SU-DHL-6 (cell line): ENCODE measurements at regions not wholly inside any gene's neighbourhood (a gene's known extent, or its start where the extent isn't known, plus 50 kb on each side); places are given as distances from the start of the nearest gene placed in this dataset.

Experiments used
- H2AFZ ChIP-seq: fragments of 200-600 bp; sonication (generic); 2 replicates; pipeline ENCODE4 v1.6.1; 2014; ENCODE audit warnings: low read depth, mild to moderate bottlenecking, moderate library complexity, mixed read lengths, antibody characterized with exemption, low read length; ENCODE audit not compliant: severe bottlenecking
- H3F3A ChIP-seq: fragments of 200-600 bp; shearing (Covaris generic); 2 replicates; pipeline ENCODE4 v1.6.0; 2016; ENCODE audit warnings: antibody characterized with exemption, mild to moderate bottlenecking; ENCODE audit not compliant: insufficient read depth
- H3K27ac ChIP-seq: fragments of 200-600 bp; sonication (generic); 2 replicates; pipeline ENCODE4 v1.5.1; 2016; ENCODE audit warnings: low read depth, mild to moderate bottlenecking, low read length, moderate library complexity, mixed read lengths
- H3K27me3 ChIP-seq: fragments of 200-600 bp; sonication (generic), shearing (Covaris generic); 2 replicates; pipeline ENCODE4 v1.6.0; 2014; ENCODE audit warnings: mild to moderate bottlenecking, low read length
- H3K36me3 ChIP-seq: fragments of 200-600 bp; sonication (generic); 2 replicates; pipeline ENCODE4 v1.6.1; 2014; ENCODE audit warnings: mild to moderate bottlenecking, low read length, mixed read lengths
- H3K4me2 ChIP-seq: fragments of 300-600, 200-600 bp; shearing (Covaris generic), sonication (generic); 2 replicates; pipeline ENCODE4 v1.6.0; 2014; ENCODE audit warnings: low read length, low read depth, mild to moderate bottlenecking; ENCODE audit not compliant: poor library complexity, severe bottlenecking
- H3K4me3 ChIP-seq: fragments of 200-600 bp; sonication (generic); 2 replicates; pipeline ENCODE4 v1.5.1; 2014; ENCODE audit warnings: antibody characterized with exemption, low read length, mild to moderate bottlenecking, mixed read lengths; ENCODE audit not compliant: insufficient read depth, poor library complexity, severe bottlenecking
- H3K79me2 ChIP-seq: fragments of 200-600 bp; sonication (generic); 2 replicates; pipeline ENCODE4 v1.6.1; 2014; ENCODE audit warnings: mild to moderate bottlenecking, low read length, moderate library complexity; ENCODE audit not compliant: insufficient read depth
- H3K9ac ChIP-seq: fragments of 200-600 bp; sonication (generic); 2 replicates; pipeline ENCODE4 v1.7.0; 2014; ENCODE audit warnings: mild to moderate bottlenecking, low read length
- H3K9me2 ChIP-seq: fragments of 200-600 bp; sonication (generic); replicated peaks from 2 replicates; pipeline ENCODE4 v1.6.1; 2014; ENCODE audit warnings: low read length; ENCODE audit not compliant: insufficient read depth
- H3K9me3 ChIP-seq: fragments of 200-600 bp; sonication (generic); 2 replicates; pipeline ENCODE4 v1.6.1; 2014; ENCODE audit warnings: low read length, mixed read lengths; ENCODE audit not compliant: insufficient read depth
- H4K20me1 ChIP-seq: fragments of 200-600 bp; sonication (generic); 2 replicates; pipeline ENCODE4 v1.6.1; 2014; ENCODE audit warnings: low read depth, mild to moderate bottlenecking, antibody characterized with exemption, low read length, moderate library complexity, mixed read lengths
- EZH2phosphoT487 ChIP-seq: fragments of 200-600 bp; sonication (generic), shearing (Covaris generic); conservative IDR thresholded peaks from 2 replicates; pipeline ENCODE4 v1.6.1; 2018; ENCODE audit warnings: mild to moderate bottlenecking, antibody characterized with exemption, low read length, moderate library complexity, mixed read lengths
- TF ChIP-seq, protein P1 (sequence below): fragments of 200-600 bp; sonication (generic); IDR thresholded peaks from one replicate; pipeline ENCODE4 v1.5.1; 2017; ENCODE audit warnings: antibody characterized with exemption, mild to moderate bottlenecking, low read length, moderate library complexity; ENCODE audit not compliant: insufficient read depth, poor library complexity, severe bottlenecking

DNA sequence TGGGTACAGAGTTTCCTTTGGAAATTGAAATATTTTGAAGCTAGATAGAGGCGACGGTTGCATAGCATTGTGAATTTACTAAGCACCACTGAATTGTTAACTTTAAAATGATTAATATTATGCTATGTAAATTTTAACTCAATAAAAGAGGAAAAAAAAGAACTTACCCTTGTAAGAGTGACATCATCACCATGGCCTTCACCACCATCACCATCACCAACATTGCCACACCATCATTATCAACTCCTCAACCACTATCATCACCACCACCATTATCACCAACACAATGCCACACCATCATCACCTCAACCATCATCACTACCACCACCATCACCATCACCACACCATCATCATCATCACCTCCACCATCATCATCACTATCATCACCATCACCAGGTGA is 113.9 kb downstream of the TUBA3C start:
- no peaks in the 10 kb centered on the region for H3K9me2 ChIP-seq
- H3F3A ChIP-seq = no peaks in the 10 kb centered on the region
- H3K4me2 ChIP-seq = no peak overlapping the region
- no peaks in the 10 kb centered on the region for H3K27me3 ChIP-seq
- no peaks in the 10 kb centered on the region for H4K20me1 ChIP-seq
- H3K9ac ChIP-seq = no peak overlapping the region
- no peaks in the 10 kb centered on the region for H3K36me3 ChIP-seq
- no peaks in the 10 kb centered on the region for H3K79me2 ChIP-seq
- no peak overlapping the region for H2AFZ ChIP-seq
- no peak for TF ChIP-seq EZH2phosphoT487
- TF ChIP-seq, protein P1, sequence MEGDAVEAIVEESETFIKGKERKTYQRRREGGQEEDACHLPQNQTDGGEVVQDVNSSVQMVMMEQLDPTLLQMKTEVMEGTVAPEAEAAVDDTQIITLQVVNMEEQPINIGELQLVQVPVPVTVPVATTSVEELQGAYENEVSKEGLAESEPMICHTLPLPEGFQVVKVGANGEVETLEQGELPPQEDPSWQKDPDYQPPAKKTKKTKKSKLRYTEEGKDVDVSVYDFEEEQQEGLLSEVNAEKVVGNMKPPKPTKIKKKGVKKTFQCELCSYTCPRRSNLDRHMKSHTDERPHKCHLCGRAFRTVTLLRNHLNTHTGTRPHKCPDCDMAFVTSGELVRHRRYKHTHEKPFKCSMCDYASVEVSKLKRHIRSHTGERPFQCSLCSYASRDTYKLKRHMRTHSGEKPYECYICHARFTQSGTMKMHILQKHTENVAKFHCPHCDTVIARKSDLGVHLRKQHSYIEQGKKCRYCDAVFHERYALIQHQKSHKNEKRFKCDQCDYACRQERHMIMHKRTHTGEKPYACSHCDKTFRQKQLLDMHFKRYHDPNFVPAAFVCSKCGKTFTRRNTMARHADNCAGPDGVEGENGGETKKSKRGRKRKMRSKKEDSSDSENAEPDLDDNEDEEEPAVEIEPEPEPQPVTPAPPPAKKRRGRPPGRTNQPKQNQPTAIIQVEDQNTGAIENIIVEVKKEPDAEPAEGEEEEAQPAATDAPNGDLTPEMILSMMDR = no peak
- no peak overlapping the region for H3K4me3 ChIP-seq
- H3K27ac ChIP-seq = no peak overlapping the region
- no peaks in the 10 kb centered on the region for H3K9me3 ChIP-seq

DNA sequence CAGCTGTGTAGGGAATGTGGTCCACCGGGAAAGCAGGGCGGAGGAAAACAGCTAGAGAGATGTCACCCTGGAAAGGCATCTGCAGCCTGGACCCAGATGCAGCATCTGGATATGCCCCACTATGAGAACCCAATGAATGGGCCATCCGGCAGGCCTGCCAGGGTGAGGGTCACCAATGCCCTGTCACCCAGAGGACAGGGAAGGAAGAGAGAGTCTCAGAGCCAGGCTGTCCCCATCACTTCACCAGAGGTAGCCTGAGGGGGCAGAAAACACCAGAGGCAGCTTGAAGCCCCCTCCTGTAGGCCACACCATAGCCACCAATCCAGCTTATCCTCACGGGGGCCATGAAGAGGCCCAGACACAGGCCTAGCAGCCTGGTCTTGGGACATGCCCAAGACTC is 118.8 kb downstream of the TUBA3C start:
- Histone ChIP-seq H3K4me2 (no peak overlapping the region), H3K9ac (no peak overlapping the region), H3K9me2 (no peaks in the 10 kb centered on the region), H3K4me3 (no peak overlapping the region), H3F3A (no peaks in the 10 kb centered on the region), H3K79me2 (no peaks in the 10 kb centered on the region), H4K20me1 (no peaks in the 10 kb centered on the region), H3K9me3 (no peaks in the 10 kb centered on the region), H3K27ac (no peak overlapping the region), H3K36me3 (no peaks in the 10 kb centered on the region), H2AFZ (no peak overlapping the region), H3K27me3 (no peaks in the 10 kb centered on the region)
- TF ChIP-seq, protein P1 = no peak
- no peak for TF ChIP-seq EZH2phosphoT487

DNA sequence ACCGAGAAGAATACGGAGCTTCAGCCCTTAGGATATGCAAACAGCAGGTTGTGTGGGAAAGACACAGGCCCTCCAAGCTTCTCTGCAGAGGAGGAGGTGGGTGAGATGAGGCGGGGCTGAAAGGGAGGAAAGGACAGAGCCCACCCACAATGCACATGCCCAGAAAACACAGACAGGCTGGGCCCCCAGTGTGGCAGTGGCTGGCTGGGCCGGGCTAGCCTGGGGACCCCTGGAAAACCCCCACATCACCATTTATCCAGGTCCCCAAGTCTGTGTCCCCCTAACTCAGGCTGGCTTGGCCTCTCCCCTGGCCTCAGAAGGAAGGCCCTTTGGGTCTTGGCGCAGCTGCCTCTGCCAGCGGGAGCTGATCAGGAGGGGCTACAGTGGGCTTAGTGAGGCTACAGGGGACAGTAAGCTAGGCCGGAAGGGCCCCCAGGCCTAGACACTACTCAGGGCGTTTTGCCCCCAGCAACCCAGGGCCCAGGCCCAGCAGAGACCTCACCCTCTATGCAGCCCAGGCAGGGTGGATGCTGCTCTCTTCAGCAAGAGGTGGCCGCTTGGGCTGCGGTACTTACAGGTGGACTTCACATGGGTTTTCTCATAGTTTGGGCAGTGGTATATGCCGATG is 119.5 kb downstream of the TUBA3C start:
- no peaks in the 10 kb centered on the region for H3F3A ChIP-seq
- TF ChIP-seq, protein P1 = no peak
- TF ChIP-seq EZH2phosphoT487 = no peak
- H3K27me3 ChIP-seq = no peaks in the 10 kb centered on the region
- H3K9me3 ChIP-seq = no peaks in the 10 kb centered on the region
- no peaks in the 10 kb centered on the region for H3K36me3 ChIP-seq
- H2AFZ ChIP-seq = no peak overlapping the region
- H3K79me2 ChIP-seq = no peaks in the 10 kb centered on the region
- no peak overlapping the region for H3K4me2 ChIP-seq
- H4K20me1 ChIP-seq = no peaks in the 10 kb centered on the region
- H3K9ac ChIP-seq = no peak overlapping the region
- no peaks in the 10 kb centered on the region for H3K9me2 ChIP-seq
- H3K27ac ChIP-seq = no peak overlapping the region
- no peak overlapping the region for H3K4me3 ChIP-seq
